GM20431 (cell line): ENCODE measurements at regions not wholly inside any gene's neighbourhood (a gene's known extent, or its start where the extent isn't known, plus 50 kb on each side); places are given as distances from the start of the nearest gene placed in this dataset.

Source experiments
- in situ Hi-C: fragments of 300-500 bp; cut with MseI, MboI; formaldehyde crosslinking; loops from one replicate; pipeline ENCODE4 v1.15.0; 2020; ENCODE audit warnings: low sequenced_read_pairs; ENCODE audit not compliant: unreplicated experiment

DNA sequence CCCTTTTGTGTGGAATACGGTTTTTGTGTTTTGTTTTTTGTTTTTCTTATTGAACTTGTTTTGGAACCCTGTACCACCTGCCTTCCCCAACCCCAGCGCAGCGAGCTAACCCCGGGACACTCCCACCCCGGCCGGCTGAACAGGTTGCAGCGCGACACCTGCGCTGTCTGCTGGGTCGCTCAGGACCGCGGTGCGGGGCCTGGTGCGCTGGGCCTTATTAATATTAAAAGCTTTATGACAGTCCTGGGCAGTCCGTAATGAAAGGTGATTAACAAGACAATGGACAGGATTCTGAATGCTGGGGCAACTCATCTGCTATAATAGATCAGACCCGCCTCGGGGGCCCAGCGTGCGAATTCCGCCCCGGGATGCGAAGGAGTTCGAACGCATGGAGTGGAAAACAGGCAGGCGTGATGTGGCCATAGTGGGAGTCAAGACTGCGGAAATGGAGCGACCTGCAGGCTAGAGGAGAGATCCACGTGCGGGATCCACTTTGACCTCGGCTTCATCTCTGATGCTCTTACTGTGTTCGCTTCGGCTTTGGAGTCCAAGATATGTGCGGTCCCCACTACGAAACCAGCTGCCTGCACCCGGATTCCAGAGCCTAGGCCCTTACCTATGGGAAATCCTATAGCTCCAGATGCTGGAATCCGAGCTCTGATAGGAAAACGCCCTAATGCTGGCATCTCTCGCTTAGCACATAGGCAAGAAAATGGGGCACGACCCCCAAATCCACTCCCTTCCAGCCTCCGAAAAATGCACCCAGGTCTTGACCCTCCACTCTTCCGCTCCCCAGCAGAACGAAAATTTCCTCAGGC, 69.0 kb upstream of the TMEM33 start:
- in situ Hi-C loops, result no loop called here

GRCh38 chr4:41865306-41865980, 69.8 kb upstream of the TMEM33 start:
- in situ Hi-C loops, result no loop called here

- in situ Hi-C loops, result no loop called here
These were observed 76.1 kb upstream of the TMEM33 start for GRCh38 chr4:41859087-41859486.

DNA sequence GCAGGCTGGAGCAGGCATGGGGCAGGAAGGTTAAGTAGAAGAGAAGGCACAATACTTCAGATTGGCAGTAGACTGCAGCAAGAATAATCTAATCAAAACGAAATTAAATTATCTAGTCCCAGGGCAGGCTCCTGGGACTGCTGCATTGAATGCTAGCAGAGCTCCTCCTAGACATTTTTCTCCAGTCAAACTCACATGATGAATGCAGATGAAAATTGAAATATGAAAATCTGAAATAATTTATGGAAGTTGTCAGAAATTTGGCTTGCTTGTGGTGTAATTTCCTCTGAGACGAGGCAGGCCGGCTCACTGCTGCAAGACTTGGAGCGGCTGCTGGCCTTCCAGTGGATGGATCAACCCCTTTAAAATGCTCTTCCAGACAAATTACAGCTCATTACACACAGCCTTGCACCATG, 78.0 kb upstream of the TMEM33 start:
- in situ Hi-C loops, result no loop called here

DNA sequence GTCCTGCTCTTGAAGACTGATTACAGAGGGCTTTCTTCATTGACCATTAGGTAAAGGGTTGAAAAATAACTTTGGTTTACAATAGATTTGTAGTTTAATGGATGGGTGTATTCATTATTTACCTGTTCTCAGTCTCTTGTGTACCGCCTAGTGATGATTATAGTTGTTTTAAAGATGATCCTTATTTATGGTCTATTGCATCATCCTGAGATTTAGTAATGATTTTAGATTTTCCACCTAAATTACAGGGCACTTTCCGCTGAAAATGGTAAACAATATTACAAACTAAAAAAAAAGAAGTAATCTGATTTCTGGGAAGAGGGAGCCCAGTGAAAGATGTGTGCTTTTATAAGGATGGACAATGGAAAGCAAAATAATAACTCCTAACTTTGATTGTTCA, 78.4 kb upstream of the TMEM33 start:
- in situ Hi-C loops, result no loop called here

GRCh38 chr4:41853973-41854372, 81.3 kb upstream of the TMEM33 start:
- in situ Hi-C loops, result no loop called here

GRCh38 chr4:41852229-41852628, 83.0 kb upstream of the TMEM33 start:
- in situ Hi-C loops, result no loop called here

GRCh38 chr4:41851621-41852020, 83.6 kb upstream of the TMEM33 start:
- in situ Hi-C loops, result no loop called here

- in situ Hi-C loops, result no loop called here
These were observed 90.9 kb upstream of the TMEM33 start for GRCh38 chr4:41844327-41844726.

GRCh38 chr4:41839916-41840854, 91.7 kb upstream of the PHOX2B start:
- in situ Hi-C loops, result no loop called here

GRCh38 chr4:41838590-41838989, 90.1 kb upstream of the PHOX2B start:
- in situ Hi-C loops, result no loop called here

DNA sequence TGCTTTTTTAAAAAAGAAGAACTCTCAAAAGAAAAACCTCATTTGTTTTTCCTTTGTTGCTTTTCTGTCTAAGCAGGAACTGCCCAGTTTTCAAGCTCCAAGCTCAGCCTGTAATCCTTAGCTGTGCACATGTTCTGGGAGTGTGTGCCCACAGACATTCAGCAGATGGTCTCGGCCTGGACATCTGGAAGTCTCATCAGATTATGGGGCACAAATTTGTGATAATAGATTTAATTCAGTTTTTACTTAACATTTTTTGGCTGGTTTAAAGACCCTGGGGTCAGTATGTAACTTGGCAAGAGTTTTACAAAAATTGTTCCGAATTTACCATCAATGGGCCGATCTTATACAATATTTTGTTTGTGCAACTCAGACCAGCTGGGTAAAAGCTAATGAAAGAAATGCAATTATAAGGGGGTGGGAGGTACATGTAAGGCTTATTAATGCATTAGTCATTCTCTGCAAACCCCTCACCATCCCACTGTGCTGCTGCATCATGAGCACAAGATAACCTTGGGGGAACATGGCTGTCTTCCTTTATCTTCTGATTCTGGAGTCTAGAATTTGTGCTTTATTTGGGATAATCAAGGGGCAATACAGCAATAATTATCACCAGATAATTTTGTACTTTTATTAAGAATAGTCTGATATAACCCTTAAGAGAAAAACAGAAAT, 86.9 kb upstream of the PHOX2B start:
- in situ Hi-C loops, result no loop called here

DNA sequence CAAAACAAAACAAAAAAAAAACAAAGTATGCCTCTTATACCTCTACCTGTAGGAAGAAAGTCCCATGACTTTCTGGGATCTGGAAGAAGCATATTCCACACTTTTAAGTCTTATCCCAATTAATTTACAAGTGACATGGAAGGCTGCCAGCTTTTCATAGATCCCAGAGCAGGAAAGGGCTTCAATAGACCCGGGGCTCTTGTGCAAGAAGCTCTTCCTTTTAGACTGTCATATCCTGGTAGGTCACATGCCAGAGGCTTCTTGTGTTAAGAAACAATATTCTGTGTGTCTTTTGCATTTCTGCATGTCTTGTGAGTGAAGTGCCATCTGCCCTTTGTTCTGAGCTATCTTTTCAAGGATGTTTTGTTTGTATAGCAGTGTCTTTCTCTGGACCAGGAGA, 84.4 kb upstream of the PHOX2B start:
- in situ Hi-C loops, result no loop called here

GRCh38 chr4:41822325-41822724, 73.8 kb upstream of the PHOX2B start:
- in situ Hi-C loops, result no loop called here

DNA sequence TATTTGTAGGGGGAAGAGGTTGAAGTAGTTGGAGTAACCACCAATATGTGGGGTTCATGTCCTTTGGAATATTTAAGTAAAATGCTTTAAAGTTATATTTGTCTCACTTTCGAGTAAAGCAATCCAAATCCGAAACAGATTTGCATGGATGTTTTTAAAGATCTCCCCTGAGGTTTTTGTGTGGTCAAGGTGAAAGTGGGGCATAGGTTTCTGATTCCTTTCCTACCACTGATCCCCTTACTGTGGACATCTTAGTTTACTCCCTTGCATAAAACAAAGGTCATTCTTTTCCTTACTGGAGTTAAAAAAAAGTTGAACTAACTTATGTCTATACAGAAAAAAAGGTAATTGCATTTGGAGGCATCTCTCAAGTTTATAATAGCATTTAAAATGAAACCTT, 71.9 kb upstream of the PHOX2B start:
- in situ Hi-C loops, result no loop called here

DNA sequence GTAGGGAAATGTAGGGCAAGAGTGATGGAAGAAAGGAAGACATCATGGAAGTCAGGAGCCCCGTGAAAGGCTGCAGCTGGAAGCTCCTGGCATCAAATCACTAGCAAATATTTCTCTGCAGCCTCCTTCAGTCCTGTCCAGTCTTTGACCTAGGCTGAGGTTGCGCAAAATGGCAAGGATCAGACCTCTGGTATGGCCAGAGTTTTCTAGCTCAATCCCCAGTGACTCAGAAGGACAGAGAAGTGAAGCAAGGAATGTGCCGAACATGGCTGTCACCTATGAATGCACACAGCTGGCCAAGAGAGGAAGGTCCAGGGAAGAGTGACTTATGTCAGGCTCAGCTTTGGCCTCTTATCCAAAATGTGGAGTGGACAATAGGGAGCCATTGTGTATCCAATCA, 71.1 kb upstream of the PHOX2B start:
- in situ Hi-C loops, result no loop called here

GRCh38 chr4:41815473-41815872, 66.9 kb upstream of the PHOX2B start:
- in situ Hi-C loops, result no loop called here

GRCh38 chr4:41814565-41814964, 66.0 kb upstream of the PHOX2B start:
- in situ Hi-C loops, result no loop called here

DNA sequence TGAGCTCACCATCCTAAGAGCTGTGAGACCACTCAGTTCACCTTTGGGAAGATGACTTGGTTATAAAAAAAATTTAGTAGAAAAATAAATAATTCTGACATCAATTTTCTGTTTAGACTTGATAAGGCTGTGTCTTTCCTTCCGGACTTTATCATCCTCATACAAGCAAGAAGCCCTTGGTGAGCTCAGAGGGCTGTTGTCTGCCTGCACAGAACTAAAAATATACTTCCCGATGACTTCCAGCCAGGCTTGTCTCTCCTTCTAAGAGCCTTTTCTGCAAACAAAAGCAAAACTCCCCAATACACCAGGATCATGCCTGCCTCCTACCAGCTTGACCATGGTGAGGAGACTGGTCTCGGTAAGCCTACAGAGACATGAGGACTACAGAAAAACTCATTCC, 58.3 kb upstream of the PHOX2B start:
- in situ Hi-C loops, result no loop called here

DNA sequence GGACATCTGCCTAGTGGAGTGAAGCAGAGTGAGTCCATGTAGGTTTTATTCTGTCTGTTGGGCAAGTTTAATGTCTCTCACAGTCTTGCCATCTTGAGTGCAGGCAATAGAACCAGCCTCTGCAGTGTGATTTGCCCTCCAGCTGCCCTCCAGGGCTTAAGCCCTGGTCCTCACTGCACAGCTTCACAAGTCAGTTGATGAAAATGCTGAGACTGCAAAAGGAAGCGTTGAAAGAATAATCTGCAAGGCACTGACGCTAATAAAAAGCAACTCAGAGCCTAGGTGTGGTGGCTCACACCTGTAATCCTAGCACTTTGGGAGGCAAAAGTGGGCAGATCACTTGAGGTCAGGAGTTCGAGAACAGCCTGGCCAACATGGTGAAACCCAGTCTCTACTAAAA, 54.1 kb upstream of the PHOX2B start:
- in situ Hi-C loops, result no loop called here
